ENCODE measurements at regions not wholly inside any gene's neighbourhood (a gene's known extent, or its start where the extent isn't known, plus 50 kb on each side); places are given as distances from the start of the nearest gene placed in this dataset.
A peak's percentile ranks its signal among the peaks of the same experiment; 100 is the strongest.
"Not testable (repeated sequence)": the region's sequence is repeated elsewhere in the genome, so short reads cannot be mapped to it uniquely, and the experiment has no call there.

- ATAC-seq (ENCODE audit: low FRiP score in 2 of 2) = no peak
- no peaks in the 10 kb centered on the region for H3K4me1 ChIP-seq
- TF ChIP-seq EP300 (IDR thresholded peaks at IDR 0.05) = no peak
- no peak for TF ChIP-seq POLR2AphosphoS5 (IDR thresholded peaks at IDR 0.05)
- no peak for TF ChIP-seq CTCF (IDR thresholded peaks at IDR 0.05)
- TF ChIP-seq POLR2A (IDR thresholded peaks at IDR 0.05) = no peak
- no peaks in the 10 kb centered on the region for H3K27me3 ChIP-seq
- H3K27ac ChIP-seq = no peak overlapping the region
- 90 to 92% methylated on average over 5 of the region's 5 CpGs for WGBS, 2 donors
- H3K36me3 ChIP-seq = no peaks in the 10 kb centered on the region
- no peak overlapping the region for H3K4me3 ChIP-seq
- no peak for DNase-seq
- H3K9me3 ChIP-seq = peaks cover 5 to 28% (median 17%) of the 10 kb centered on the region in 4 donors
Measured at GRCh38 chr16:22712471-22712870, 101.5 kb upstream of the HS3ST2 start.

- H3K36me3 ChIP-seq; H3K27ac ChIP-seq; H3K27me3 ChIP-seq; H3K4me3 ChIP-seq; H3K9me3 ChIP-seq; H3K4me1 ChIP-seq; DNase-seq; ATAC-seq (ENCODE audit: low FRiP score in 2 of 2): not testable (repeated sequence)
- 80 to 94% methylated on average over 2 of the region's 2 CpGs for WGBS, 2 donors
Measured at GRCh38 chr16:22718598-22718997, 95.4 kb upstream of the HS3ST2 start.

GRCh38 chr16:22719945-22720344 is 94.0 kb upstream of the HS3ST2 start:
- TF ChIP-seq POLR2A (IDR thresholded peaks at IDR 0.05) (no peak), POLR2AphosphoS5 (IDR thresholded peaks at IDR 0.05) (no peak), EP300 (IDR thresholded peaks at IDR 0.05) (no peak), CTCF (IDR thresholded peaks at IDR 0.05) (no peak)
- ATAC-seq (ENCODE audit: low FRiP score in 2 of 2) (no peak), DNase-seq (no peak)
- Histone ChIP-seq H3K4me3 (no peak overlapping the region), H3K27me3 (no peaks in the 10 kb centered on the region), H3K36me3 (no peaks in the 10 kb centered on the region), H3K27ac (no peak overlapping the region), H3K9me3 (no peaks in the 10 kb centered on the region), H3K4me1 (no peaks in the 10 kb centered on the region)
- WGBS, 2 donors = 57 to 61% methylated on average over 4 of the region's 4 CpGs

GRCh38 chr16:22721511-22722100 is 92.4 kb upstream of the HS3ST2 start:
- Histone ChIP-seq H3K4me1 (no peaks in the 10 kb centered on the region), H3K36me3 (no peaks in the 10 kb centered on the region), H3K27ac (no peak overlapping the region), H3K4me3 (no peak overlapping the region), H3K9me3 (no peaks in the 10 kb centered on the region), H3K27me3 (no peaks in the 10 kb centered on the region)
- 61 to 76% methylated on average over 8 of the region's 8 CpGs for WGBS, 2 donors
- DNase-seq = no peak
- TF ChIP-seq POLR2AphosphoS5 (IDR thresholded peaks at IDR 0.05) (no peak), CTCF (IDR thresholded peaks at IDR 0.05) (no peak), EP300 (IDR thresholded peaks at IDR 0.05) (no peak), POLR2A (IDR thresholded peaks at IDR 0.05) (no peak)
- ATAC-seq (ENCODE audit: low FRiP score in 2 of 2) = peak in 1 of 2 donors; percentile 30

- not testable (repeated sequence) for H3K4me3 ChIP-seq
Measured at GRCh38 chr16:22722551-22723541, 91.1 kb upstream of the HS3ST2 start.

More at GRCh38 chr16:22722551-22723541, 91.1 kb upstream of the HS3ST2 start:
- not testable (repeated sequence) for H3K27ac ChIP-seq; H3K9me3 ChIP-seq; H3K27me3 ChIP-seq; H3K4me1 ChIP-seq; H3K36me3 ChIP-seq; ATAC-seq (ENCODE audit: low FRiP score in 2 of 2)
- WGBS, 2 donors = 93 to 94% methylated on average over 19 to 42 of the region's 48 CpGs
- DNase-seq = peak in 1 of 2 donors; percentile 72

Data from upper lobe of left lung (tissue), 6 donors.